Lower leg skin (tissue), 4 donors: ENCODE measurements at regions not wholly inside any gene's neighbourhood (a gene's known extent, or its start where the extent isn't known, plus 50 kb on each side); places are given as distances from the start of the nearest gene placed in this dataset.

ENCODE experiments used
- DNase-seq, 2 donors: peaks; one replicate each; pipeline ENCODE4 v3.0.0-alpha.2; 2019; ENCODE audit warnings: low spot score in 2 of 2
- H3K4me3 ChIP-seq: fragments of 200-600 bp; sonication (generic); 2 replicates; pipeline ENCODE4 v1.5.1; 2017; ENCODE audit warnings: mild to moderate bottlenecking, low read depth; ENCODE audit not compliant: poor library complexity, severe bottlenecking
- POLR2A ChIP-seq, 2 donors: fragments of 450-650 bp; IDR thresholded peaks; one replicate each; pipeline ENCODE4 v1.6.1; 2016 to 2017; ENCODE audit warnings: antibody characterized with exemption in 2 of 2, mild to moderate bottlenecking in 1 of 2, moderate library complexity in 1 of 2
- WGBS, 2 donors: methylation state at CpG; one replicate each; pipeline ENCODE4 v1.1.5; 2018; 5-methylcytosine and 5-hydroxymethylcytosine counted together
- intact Hi-C: fragments of 100-400 bp; cut with DNase I; formaldehyde crosslinking; loops from one replicate; pipeline ENCODE4 v1.15.0; 2023; ENCODE audit warnings: low total_unique reads
- TF ChIP-seq, protein P1 (sequence below), 3 donors: fragments of 450-650 bp; IDR thresholded peaks; one replicate each; pipeline ENCODE4 v1.5.1; 2016; ENCODE audit warnings: antibody characterized with exemption in 3 of 3, mild to moderate bottlenecking in 3 of 3, moderate library complexity in 2 of 3

DNA sequence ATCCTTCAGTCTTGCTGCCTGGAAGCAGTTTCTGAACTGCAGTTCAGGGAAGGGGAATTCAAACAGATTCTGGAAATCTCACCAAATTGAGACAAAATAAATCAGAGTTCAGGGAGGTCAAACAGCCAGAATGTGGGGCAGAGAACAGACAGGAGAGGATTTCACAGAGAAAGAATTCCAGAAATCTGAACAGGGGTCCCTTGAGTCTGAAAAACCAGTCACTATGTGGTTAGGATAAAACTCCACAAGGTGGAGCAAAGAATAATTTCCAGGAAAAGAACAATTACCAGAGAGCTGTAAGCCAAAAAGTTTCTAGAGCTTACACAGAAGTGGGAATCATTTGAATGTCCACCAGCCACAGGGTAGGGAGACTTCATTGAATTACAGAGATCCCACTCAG is 84.7 kb downstream of the URB2 start:
- no peak overlapping the region for H3K4me3 ChIP-seq
- intact Hi-C loops = no loop called here
- no peak for DNase-seq
- TF ChIP-seq, protein P1, sequence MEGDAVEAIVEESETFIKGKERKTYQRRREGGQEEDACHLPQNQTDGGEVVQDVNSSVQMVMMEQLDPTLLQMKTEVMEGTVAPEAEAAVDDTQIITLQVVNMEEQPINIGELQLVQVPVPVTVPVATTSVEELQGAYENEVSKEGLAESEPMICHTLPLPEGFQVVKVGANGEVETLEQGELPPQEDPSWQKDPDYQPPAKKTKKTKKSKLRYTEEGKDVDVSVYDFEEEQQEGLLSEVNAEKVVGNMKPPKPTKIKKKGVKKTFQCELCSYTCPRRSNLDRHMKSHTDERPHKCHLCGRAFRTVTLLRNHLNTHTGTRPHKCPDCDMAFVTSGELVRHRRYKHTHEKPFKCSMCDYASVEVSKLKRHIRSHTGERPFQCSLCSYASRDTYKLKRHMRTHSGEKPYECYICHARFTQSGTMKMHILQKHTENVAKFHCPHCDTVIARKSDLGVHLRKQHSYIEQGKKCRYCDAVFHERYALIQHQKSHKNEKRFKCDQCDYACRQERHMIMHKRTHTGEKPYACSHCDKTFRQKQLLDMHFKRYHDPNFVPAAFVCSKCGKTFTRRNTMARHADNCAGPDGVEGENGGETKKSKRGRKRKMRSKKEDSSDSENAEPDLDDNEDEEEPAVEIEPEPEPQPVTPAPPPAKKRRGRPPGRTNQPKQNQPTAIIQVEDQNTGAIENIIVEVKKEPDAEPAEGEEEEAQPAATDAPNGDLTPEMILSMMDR (IDR thresholded peaks at IDR 0.05) = no peak
- TF ChIP-seq POLR2A (IDR thresholded peaks at IDR 0.05) = no peak

GRCh38 chr1:229714306-229714705 is 88.3 kb downstream of the URB2 start:
- 96 to 98% methylated on average over 2 of the region's 2 CpGs for WGBS, 2 donors
- no peak for DNase-seq
- H3K4me3 ChIP-seq = no peak overlapping the region
- TF ChIP-seq POLR2A (IDR thresholded peaks at IDR 0.05) = no peak
- TF ChIP-seq, protein P1 (IDR thresholded peaks at IDR 0.05) = no peak
- intact Hi-C loops = no loop called here

- intact Hi-C loops = no loop called here
- 74 to 78% methylated on average over 8 of the region's 8 CpGs for WGBS, 2 donors
- DNase-seq = no peak
- no peak for TF ChIP-seq POLR2A (IDR thresholded peaks at IDR 0.05)
- H3K4me3 ChIP-seq = no peak overlapping the region
Observed at GRCh38 chr1:229714964-229715603, 89.0 kb downstream of the URB2 start.

DNA sequence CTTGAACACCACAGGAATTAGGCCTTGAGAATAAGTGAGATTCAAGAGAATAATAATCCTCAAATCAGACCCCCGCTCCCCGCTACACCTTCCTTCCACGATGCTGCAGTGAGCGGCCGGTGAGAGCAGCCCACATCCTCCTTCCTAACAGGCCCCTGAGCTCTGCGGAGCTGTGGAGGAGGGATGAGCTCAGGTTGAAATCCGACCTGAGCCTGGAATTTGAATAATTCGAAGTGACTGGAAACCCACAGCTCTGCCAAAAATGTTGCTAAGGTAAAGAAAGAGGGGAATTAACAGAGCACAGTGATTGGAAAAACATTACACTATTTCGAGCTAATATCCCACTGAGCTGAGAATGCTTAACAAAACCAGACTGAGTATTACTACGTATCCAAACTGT is 90.0 kb downstream of the URB2 start:
- WGBS, 2 donors = 72 to 74% methylated on average over 10 of the region's 10 CpGs
- intact Hi-C loops = no loop called here
- no peak for DNase-seq
- no peak overlapping the region for H3K4me3 ChIP-seq
- TF ChIP-seq, protein P1 (IDR thresholded peaks at IDR 0.05) = no peak
- no peak for TF ChIP-seq POLR2A (IDR thresholded peaks at IDR 0.05)

- intact Hi-C loops = no loop called here
- TF ChIP-seq POLR2A (IDR thresholded peaks at IDR 0.05) = no peak
- TF ChIP-seq, protein P1 (IDR thresholded peaks at IDR 0.05) = no peak
- WGBS, 2 donors = 88 to 89% methylated on average over 7 of the region's 7 CpGs
- DNase-seq = no peak
- no peak overlapping the region for H3K4me3 ChIP-seq
Observed at GRCh38 chr1:229716704-229717103, 90.7 kb downstream of the URB2 start.

DNA sequence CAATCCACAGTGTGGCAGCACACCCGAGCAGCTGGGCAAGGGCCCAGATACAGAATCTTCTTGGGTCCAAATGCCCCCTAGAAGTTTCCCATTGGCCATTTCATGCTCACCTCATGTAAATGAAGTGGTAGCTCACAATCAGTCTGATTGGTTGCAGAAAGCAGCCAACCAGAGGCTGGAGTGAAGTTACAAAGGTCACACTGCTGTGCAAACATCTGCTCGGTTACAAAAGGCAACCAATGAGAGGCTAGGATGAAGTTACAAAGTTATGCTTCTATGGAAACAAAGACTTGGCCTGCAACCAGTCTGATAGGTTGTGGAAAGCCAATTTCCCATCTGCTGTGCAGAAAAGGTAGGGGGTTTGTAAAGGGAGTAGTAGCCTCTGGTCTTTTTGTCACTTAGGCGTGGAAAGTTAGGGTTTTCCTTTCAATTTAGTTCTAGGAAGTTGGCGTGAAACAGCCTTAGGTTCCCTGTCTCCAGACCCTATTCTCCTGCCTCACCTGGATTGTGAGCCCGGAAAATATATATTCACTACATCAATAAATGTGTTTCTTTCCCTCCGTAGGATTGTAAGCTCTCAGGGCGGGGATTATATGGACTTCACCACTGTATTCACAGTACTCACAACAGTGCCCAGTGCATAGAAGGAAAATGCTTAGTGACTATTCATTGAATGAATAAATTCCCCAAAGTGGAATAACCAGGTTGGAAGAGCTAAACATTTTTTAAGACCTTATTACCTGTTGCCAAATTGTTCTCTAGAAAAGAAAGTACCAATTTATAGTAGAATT is 91.9 kb downstream of the URB2 start:
- WGBS, 2 donors = 82 to 87% methylated on average over 7 of the region's 7 CpGs
- TF ChIP-seq, protein P1 (IDR thresholded peaks at IDR 0.05) = no peak
- TF ChIP-seq POLR2A (IDR thresholded peaks at IDR 0.05) = no peak
- intact Hi-C loops = no loop called here

More for the DNA sequence above, 91.9 kb downstream of the URB2 start:
- no peak for DNase-seq
- no peak overlapping the region for H3K4me3 ChIP-seq
